K562 (cell line): ENCODE measurements at regions not wholly inside any gene's neighbourhood (a gene's known extent, or its start where the extent isn't known, plus 50 kb on each side); places are given as distances from the start of the nearest gene placed in this dataset.

Experiments used
- ATAC-seq: fragments of 200-7000 bp; cut with Tn5 transposase; 3 replicates; pipeline ENCODE4 v1.9.1; 2020; ENCODE audit warnings: moderate library complexity
- BruUV-seq: library from RNA; stranded (reverse); fragments of 400-500 nt; replicated peaks from 2 replicates; lab custom pipeline; 2021; lab: Mats Ljungman, UMichigan
- CTCF ChIA-PET: fragments of 300-600 bp; formaldehyde crosslinking; extraction: SDS; loops from one replicate; lab custom pipeline; 2021; ENCODE audit warnings: low intra/inter-chr PET ratio; lab: Yijun Ruan, JAX
- POLR2A ChIA-PET: fragments of 300-600, 350-650 bp; sonication (Branson Sonifier 250); formaldehyde crosslinking; extraction: SDS; loops from one replicate; lab custom pipeline; 2021; ENCODE audit warnings: antibody characterized with exemption, inconsistent platforms; lab: Yijun Ruan, JAX
- DNase-seq, 4 experiments: peaks; one replicate each; pipeline versions ENCODE4 v3.0.0 to v3.0.0-alpha.2; 2011 to 2018; ENCODE audit warnings: low spot score in 3 of 4, mixed read lengths in 3 of 4; ENCODE audit errors: extremely low read depth in 1 of 4
- FAIRE-seq: peaks from 2 replicates; lab custom pipeline; 2011; peaks lifted over from hg19 to GRCh38; lab: Jason Lieb, UNC
- H2AFZ ChIP-seq: 2 replicates; pipeline ENCODE4 v1.6.0; 2011; ENCODE audit warnings: low read depth, low read length, control low read depth, inconsistent platforms
- H3K27ac ChIP-seq: fragments of 200-600 bp; 3 replicates; pipeline ENCODE4 v1.8.0; 2011; ENCODE audit warnings: low read depth, mild to moderate bottlenecking, control low read depth, inconsistent platforms, low read length, moderate library complexity, mixed read lengths; ENCODE audit errors: extremely low read depth
- H3K27me3 ChIP-seq, 2 experiments: fragments of 300-600 bp in 1 of 2; 2 replicates in 1 of 2; 3 replicates in 1 of 2; pipeline versions ENCODE4 v1.6.0 to v1.8.0; 2011; ENCODE audit warnings: inconsistent platforms in 2 of 2, low read length in 2 of 2, mild to moderate bottlenecking in 1 of 2, mixed read lengths in 1 of 2, moderate library complexity in 1 of 2; ENCODE audit not compliant: control insufficient read depth in 2 of 2, insufficient read depth in 2 of 2
- H3K36me3 ChIP-seq: fragments of 300-600 bp; 3 replicates; pipeline ENCODE4 v1.8.0; 2011; ENCODE audit warnings: mild to moderate bottlenecking, low read length, inconsistent platforms; ENCODE audit not compliant: control insufficient read depth, insufficient read depth
- H3K4me1 ChIP-seq, 2 experiments: fragments of 200-600 bp in 1 of 2; replicated peaks in 1 of 2; 2 replicates in 1 of 2; 3 replicates in 1 of 2; pipeline versions ENCODE4 v1.5.1 to v1.8.0; 2011; ENCODE audit warnings: inconsistent platforms in 2 of 2, low read length in 2 of 2, mild to moderate bottlenecking in 1 of 2, mixed read lengths in 1 of 2, moderate library complexity in 1 of 2; ENCODE audit not compliant: control insufficient read depth in 2 of 2, insufficient read depth in 2 of 2
- H3K4me2 ChIP-seq: 2 replicates; pipeline ENCODE4 v1.6.1; 2011; ENCODE audit warnings: low read length, control low read depth, inconsistent platforms, mixed read lengths; ENCODE audit not compliant: insufficient read depth
- H3K4me3 ChIP-seq: fragments of 200-600 bp; sonication (generic), shearing (Covaris generic); 2 replicates; pipeline ENCODE4 v1.5.1; 2016; ENCODE audit warnings: control low read depth, inconsistent platforms
- H3K79me2 ChIP-seq: fragments of 200-600 bp; 3 replicates; pipeline ENCODE4 v1.8.0; 2011; ENCODE audit warnings: low read length, inconsistent platforms; ENCODE audit not compliant: control insufficient read depth, insufficient read depth
- H3K9ac ChIP-seq, 2 experiments: 2 replicates each; pipeline versions ENCODE4 v1.6.0 to v1.6.1; 2011; ENCODE audit warnings: low read depth in 2 of 2, low read length in 2 of 2, control low read depth in 1 of 2, inconsistent platforms in 1 of 2, mild to moderate bottlenecking in 1 of 2, mixed read lengths in 1 of 2; ENCODE audit not compliant: insufficient read depth in 1 of 2
- H3K9me1 ChIP-seq: one replicate; pipeline ENCODE4 v1.6.0; 2011; ENCODE audit warnings: inconsistent platforms, mild to moderate bottlenecking, low read length, moderate library complexity; ENCODE audit not compliant: control insufficient read depth, insufficient read depth
- H3K9me3 ChIP-seq: replicated peaks from 2 replicates; pipeline ENCODE4 v1.5.1; 2011; ENCODE audit warnings: low read depth, low read length, inconsistent platforms; ENCODE audit not compliant: control insufficient read depth, insufficient read depth
- H4K20me1 ChIP-seq: replicated peaks from 2 replicates; pipeline ENCODE4 v1.6.1; 2011; ENCODE audit warnings: low read length, inconsistent platforms, mixed read lengths; ENCODE audit not compliant: control insufficient read depth, insufficient read depth
- CEBPB ChIP-seq: fragments of 450-650 bp; IDR thresholded peaks from 2 replicates; pipeline ENCODE4 v1.6.1; 2016; ENCODE audit warnings: missing genetic modification characterization, missing compliant biosample characterization
- MECOM ChIP-seq: fragments of 250-450 bp; sonication (Bioruptor Pico); IDR thresholded peaks from 2 replicates; pipeline ENCODE4 v1.8.0; 2022; ENCODE audit warnings: inconsistent platforms
- MLX ChIP-seq, 2 experiments: fragments of 450-650 bp in 1 of 2; sonication (generic) in 1 of 2; formaldehyde crosslinking; conservative IDR thresholded peaks; 2 replicates each; pipeline versions ENCODE4 v1.4.0 to v1.8.1; 2020 to 2022; ENCODE audit warnings: mild to moderate bottlenecking in 1 of 2, missing genetic modification reagents in 1 of 2
- NCOA1 ChIP-seq: fragments of 450-650 bp; IDR thresholded peaks from 2 replicates; pipeline ENCODE4 v1.6.1; 2016; ENCODE audit warnings: low read depth
- ZBTB12 ChIP-seq: fragments of 250-450 bp; sonication (Bioruptor Pico); IDR thresholded peaks from 2 replicates; pipeline ENCODE4 v1.4.0; 2020
- WGBS: fragments of 100-300 bp; shearing (Covaris generic); methylation state at CpG from one replicate; pipeline ENCODE4 v1.1.6; 2016; ENCODE audit warnings: low coverage, mixed read lengths; ENCODE audit not compliant: insufficient coverage; ENCODE audit errors: missing lambda C conversion rate; 5-methylcytosine and 5-hydroxymethylcytosine counted together
- in situ Hi-C: fragments of 300-500 bp; cut with MboI; formaldehyde crosslinking; loops from 4 replicates; pipeline ENCODE4 v1.15.0; 2018; ENCODE audit warnings: inconsistent platforms, mixed read lengths
- intact Hi-C: fragments of 100-400 bp; cut with micrococcal nuclease; formaldehyde crosslinking; loops from 2 replicates; pipeline ENCODE4 v1.14.2; 2022
- TF ChIP-seq, protein P1 (sequence below): sonication (generic); formaldehyde crosslinking; IDR thresholded peaks from 2 replicates; pipeline ENCODE4 v1.8.1; 2023; ENCODE audit warnings: mild to moderate bottlenecking, missing genetic modification reagents
- TF ChIP-seq, protein P2 (sequence below): fragments of 200-800 bp; sonication (Bioruptor generic); IDR thresholded peaks from 2 replicates; pipeline ENCODE4 v1.6.1; 2016; ENCODE audit warnings: missing genetic modification characterization, missing compliant biosample characterization

DNA sequence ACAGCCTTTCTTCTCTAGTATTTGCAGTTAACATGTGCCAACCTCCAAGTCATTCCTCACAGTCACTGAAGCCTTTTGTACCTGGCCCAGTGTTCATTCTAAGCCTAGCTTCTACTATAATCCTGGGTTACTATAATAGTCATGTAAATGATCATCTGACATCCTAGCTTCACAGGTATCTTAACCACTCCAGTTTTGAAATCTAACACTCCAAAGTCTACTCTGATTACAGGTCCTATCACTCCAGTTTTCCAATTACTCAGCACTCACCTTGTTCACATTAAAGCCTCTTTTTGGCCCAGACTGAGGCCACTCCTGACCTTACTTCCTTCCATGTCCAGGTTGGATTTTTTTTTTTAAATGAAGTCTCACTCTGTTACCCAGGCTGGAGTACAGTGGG, 87.6 kb upstream of the ZCCHC13 start (continued):
- no peak for TF ChIP-seq CEBPB (tag)
- TF ChIP-seq, all 486 proteins: peak for 0

GRCh38 chrX:74211911-74212310, 92.1 kb upstream of the ZCCHC13 start:
- POLR2A ChIA-PET: no interaction called here
- in situ Hi-C loops (no loop called here), intact Hi-C loops (no loop called here)
- DNase-seq (no peak), ATAC-seq (no peak), FAIRE-seq (no peak)
- CTCF ChIA-PET: no interaction called here
- Histone ChIP-seq H3K9me3 (no peaks in the 10 kb centered on the region), H3K9ac (no peak overlapping the region), H2AFZ (no peak overlapping the region), H3K27me3 (no peaks in the 10 kb centered on the region), H4K20me1 (no peaks in the 10 kb centered on the region), H3K4me1 (no peaks in the 10 kb centered on the region), H3K4me2 (no peak overlapping the region), H3K79me2 (no peaks in the 10 kb centered on the region), H3K9me1 (no peaks in the 10 kb centered on the region), H3K36me3 (peaks cover 5% of the 10 kb centered on the region; the same call in 1 of the 3 replicates), H3K4me3 (no peak overlapping the region), H3K27ac (no peak overlapping the region)
- WGBS: 94% methylated on average over 1 of the region's 1 CpG
- BruUV-seq: no TSS peak
- TF ChIP-seq ZBTB12 (CRISPR knock-in tag) (no peak), MECOM (CRISPR knock-in tag) (no peak), NCOA1 (no peak), MLX (CRISPR knock-in tag; conservative IDR thresholded peaks at IDR 0.05) (no peak)
- TF ChIP-seq, protein P1, sequence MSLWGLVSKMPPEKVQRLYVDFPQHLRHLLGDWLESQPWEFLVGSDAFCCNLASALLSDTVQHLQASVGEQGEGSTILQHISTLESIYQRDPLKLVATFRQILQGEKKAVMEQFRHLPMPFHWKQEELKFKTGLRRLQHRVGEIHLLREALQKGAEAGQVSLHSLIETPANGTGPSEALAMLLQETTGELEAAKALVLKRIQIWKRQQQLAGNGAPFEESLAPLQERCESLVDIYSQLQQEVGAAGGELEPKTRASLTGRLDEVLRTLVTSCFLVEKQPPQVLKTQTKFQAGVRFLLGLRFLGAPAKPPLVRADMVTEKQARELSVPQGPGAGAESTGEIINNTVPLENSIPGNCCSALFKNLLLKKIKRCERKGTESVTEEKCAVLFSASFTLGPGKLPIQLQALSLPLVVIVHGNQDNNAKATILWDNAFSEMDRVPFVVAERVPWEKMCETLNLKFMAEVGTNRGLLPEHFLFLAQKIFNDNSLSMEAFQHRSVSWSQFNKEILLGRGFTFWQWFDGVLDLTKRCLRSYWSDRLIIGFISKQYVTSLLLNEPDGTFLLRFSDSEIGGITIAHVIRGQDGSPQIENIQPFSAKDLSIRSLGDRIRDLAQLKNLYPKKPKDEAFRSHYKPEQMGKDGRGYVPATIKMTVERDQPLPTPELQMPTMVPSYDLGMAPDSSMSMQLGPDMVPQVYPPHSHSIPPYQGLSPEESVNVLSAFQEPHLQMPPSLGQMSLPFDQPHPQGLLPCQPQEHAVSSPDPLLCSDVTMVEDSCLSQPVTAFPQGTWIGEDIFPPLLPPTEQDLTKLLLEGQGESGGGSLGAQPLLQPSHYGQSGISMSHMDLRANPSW: no peak
- TF ChIP-seq, protein P2, sequence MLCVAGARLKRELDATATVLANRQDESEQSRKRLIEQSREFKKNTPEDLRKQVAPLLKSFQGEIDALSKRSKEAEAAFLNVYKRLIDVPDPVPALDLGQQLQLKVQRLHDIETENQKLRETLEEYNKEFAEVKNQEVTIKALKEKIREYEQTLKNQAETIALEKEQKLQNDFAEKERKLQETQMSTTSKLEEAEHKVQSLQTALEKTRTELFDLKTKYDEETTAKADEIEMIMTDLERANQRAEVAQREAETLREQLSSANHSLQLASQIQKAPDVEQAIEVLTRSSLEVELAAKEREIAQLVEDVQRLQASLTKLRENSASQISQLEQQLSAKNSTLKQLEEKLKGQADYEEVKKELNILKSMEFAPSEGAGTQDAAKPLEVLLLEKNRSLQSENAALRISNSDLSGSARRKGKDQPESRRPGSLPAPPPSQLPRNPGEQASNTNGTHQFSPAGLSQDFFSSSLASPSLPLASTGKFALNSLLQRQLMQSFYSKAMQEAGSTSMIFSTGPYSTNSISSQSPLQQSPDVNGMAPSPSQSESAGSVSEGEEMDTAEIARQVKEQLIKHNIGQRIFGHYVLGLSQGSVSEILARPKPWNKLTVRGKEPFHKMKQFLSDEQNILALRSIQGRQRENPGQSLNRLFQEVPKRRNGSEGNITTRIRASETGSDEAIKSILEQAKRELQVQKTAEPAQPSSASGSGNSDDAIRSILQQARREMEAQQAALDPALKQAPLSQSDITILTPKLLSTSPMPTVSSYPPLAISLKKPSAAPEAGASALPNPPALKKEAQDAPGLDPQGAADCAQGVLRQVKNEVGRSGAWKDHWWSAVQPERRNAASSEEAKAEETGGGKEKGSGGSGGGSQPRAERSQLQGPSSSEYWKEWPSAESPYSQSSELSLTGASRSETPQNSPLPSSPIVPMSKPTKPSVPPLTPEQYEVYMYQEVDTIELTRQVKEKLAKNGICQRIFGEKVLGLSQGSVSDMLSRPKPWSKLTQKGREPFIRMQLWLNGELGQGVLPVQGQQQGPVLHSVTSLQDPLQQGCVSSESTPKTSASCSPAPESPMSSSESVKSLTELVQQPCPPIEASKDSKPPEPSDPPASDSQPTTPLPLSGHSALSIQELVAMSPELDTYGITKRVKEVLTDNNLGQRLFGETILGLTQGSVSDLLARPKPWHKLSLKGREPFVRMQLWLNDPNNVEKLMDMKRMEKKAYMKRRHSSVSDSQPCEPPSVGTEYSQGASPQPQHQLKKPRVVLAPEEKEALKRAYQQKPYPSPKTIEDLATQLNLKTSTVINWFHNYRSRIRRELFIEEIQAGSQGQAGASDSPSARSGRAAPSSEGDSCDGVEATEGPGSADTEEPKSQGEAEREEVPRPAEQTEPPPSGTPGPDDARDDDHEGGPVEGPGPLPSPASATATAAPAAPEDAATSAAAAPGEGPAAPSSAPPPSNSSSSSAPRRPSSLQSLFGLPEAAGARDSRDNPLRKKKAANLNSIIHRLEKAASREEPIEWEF (CRISPR knock-in tag): no peak
